Right atrium auricular region (tissue), 2 donors: ENCODE measurements at regions not wholly inside any gene's neighbourhood (a gene's known extent, or its start where the extent isn't known, plus 50 kb on each side); places are given as distances from the start of the nearest gene placed in this dataset.

ENCODE experiments used
- DNase-seq: peaks from one replicate; pipeline ENCODE4 v3.0.0-alpha.2; 2019; ENCODE audit warnings: low spot score
- H3K27ac ChIP-seq, 2 donors: fragments of 200-600 bp; sonication (generic); 1 replicate in 1 of 2; 2 replicates in 1 of 2; pipeline ENCODE4 v1.5.1; 2016 to 2019
- H3K27me3 ChIP-seq, 2 donors: fragments of 200-600 bp; sonication (generic); one replicate each; pipeline versions ENCODE4 v1.5.1 to v1.6.0; 2017 to 2019
- H3K36me3 ChIP-seq: fragments of 200-600 bp; sonication (generic); one replicate; pipeline ENCODE4 v1.5.1; 2016
- H3K4me1 ChIP-seq, 2 donors: fragments of 200-600 bp; sonication (generic); one replicate each; pipeline versions ENCODE4 v1.5.1 to v1.6.0; 2017 to 2019
- H3K4me3 ChIP-seq, 2 donors: fragments of 200-600 bp; sonication (generic); 1 replicate in 1 of 2; 2 replicates in 1 of 2; pipeline ENCODE4 v1.5.1; 2017 to 2019; ENCODE audit warnings: mild to moderate bottlenecking in 1 of 2, moderate library complexity in 1 of 2
- H3K9me3 ChIP-seq, 2 donors: fragments of 200-600 bp; sonication (generic); one replicate each; pipeline ENCODE4 v1.5.1; 2019
- CTCF ChIP-seq, 2 donors: fragments of 200-600 bp; sonication (generic); IDR thresholded peaks; one replicate each; pipeline ENCODE4 v1.5.1; 2019; ENCODE audit warnings: antibody characterized with exemption in 2 of 2

- H3K27ac ChIP-seq: no peak overlapping the region
- no peaks in the 10 kb centered on the region for H3K4me1 ChIP-seq
- no peaks in the 10 kb centered on the region for H3K9me3 ChIP-seq
- no peak overlapping the region for H3K4me3 ChIP-seq
- no peaks in the 10 kb centered on the region for H3K27me3 ChIP-seq
- H3K36me3 ChIP-seq: no peaks in the 10 kb centered on the region
- DNase-seq: no peak
- no peak for TF ChIP-seq CTCF (IDR thresholded peaks at IDR 0.05)
These were observed 119.0 kb downstream of the RPIA start for GRCh38 chr2:88810488-88810887.

DNA sequence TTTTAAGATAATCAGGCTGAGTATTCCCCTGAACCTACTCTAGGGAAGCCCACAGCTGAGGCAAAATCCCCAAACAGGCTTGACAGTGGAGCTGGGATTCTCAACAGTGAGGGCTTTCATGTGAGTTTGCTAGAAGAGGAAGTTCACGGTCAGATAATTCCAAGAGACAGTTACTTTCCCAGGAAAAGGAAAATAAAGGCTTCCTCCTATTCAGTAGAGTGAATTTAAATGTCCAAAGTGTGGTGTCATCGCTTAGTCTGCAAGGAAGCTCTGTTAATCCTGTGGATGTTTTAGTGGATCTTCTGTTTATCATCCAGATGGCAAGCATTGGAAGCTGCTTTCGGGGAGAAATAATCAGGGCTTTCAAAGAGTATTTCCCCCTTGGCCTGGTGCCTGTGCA, 119.8 kb downstream of the RPIA start:
- no peak for TF ChIP-seq CTCF (IDR thresholded peaks at IDR 0.05)
- no peak for DNase-seq
- no peak overlapping the region for H3K4me3 ChIP-seq
- H3K9me3 ChIP-seq: no peaks in the 10 kb centered on the region
- H3K27me3 ChIP-seq: no peaks in the 10 kb centered on the region
- no peak overlapping the region for H3K27ac ChIP-seq
- H3K36me3 ChIP-seq: no peaks in the 10 kb centered on the region
- H3K4me1 ChIP-seq: no peaks in the 10 kb centered on the region

- no peak for TF ChIP-seq CTCF (IDR thresholded peaks at IDR 0.05)
- no peaks in the 10 kb centered on the region for H3K36me3 ChIP-seq
- H3K4me1 ChIP-seq: no peaks in the 10 kb centered on the region
- H3K27ac ChIP-seq: no peak overlapping the region
- no peaks in the 10 kb centered on the region for H3K9me3 ChIP-seq
- no peaks in the 10 kb centered on the region for H3K27me3 ChIP-seq
- H3K4me3 ChIP-seq: no peak overlapping the region
- DNase-seq: no peak
These were observed 120.2 kb downstream of the RPIA start for GRCh38 chr2:88811681-88812080.

- Histone ChIP-seq H3K27ac (no peak overlapping the region), H3K4me1 (no peaks in the 10 kb centered on the region), H3K27me3 (no peaks in the 10 kb centered on the region), H3K4me3 (no peak overlapping the region), H3K9me3 (no peaks in the 10 kb centered on the region), H3K36me3 (no peaks in the 10 kb centered on the region)
- DNase-seq: no peak
- no peak for TF ChIP-seq CTCF (IDR thresholded peaks at IDR 0.05)
These were observed 122.1 kb downstream of the RPIA start for GRCh38 chr2:88813612-88814011.

- no peaks in the 10 kb centered on the region for H3K27me3 ChIP-seq
- no peak overlapping the region for H3K4me3 ChIP-seq
- H3K27ac ChIP-seq: no peak overlapping the region
- H3K4me1 ChIP-seq: no peaks in the 10 kb centered on the region
- H3K9me3 ChIP-seq: no peaks in the 10 kb centered on the region
- H3K36me3 ChIP-seq: no peaks in the 10 kb centered on the region
- no peak for DNase-seq
- TF ChIP-seq CTCF (IDR thresholded peaks at IDR 0.05): no peak
These were observed 123.8 kb downstream of the RPIA start for GRCh38 chr2:88815282-88815681.

DNA sequence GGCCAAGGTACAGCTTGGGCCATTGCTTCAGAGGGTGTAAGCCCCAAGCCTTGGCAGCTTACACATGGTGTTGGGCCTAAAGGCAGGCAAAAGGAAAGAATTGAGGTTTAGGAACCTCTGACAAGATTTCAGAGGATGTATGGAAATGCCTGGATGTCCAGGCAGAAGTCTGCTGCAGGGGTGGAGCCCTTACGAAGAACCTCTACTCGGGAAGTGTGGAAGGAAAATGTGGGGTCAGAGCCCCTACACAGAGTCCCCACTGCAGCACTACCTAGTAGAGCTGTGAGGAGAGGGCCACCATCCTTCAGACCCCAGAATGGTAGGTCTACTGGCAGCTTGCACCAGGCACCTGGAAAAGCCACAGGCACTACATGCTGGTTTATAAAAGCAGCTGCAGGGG, 124.2 kb downstream of the RPIA start:
- Histone ChIP-seq H3K9me3 (no peaks in the 10 kb centered on the region), H3K36me3 (no peaks in the 10 kb centered on the region), H3K27ac (no peak overlapping the region), H3K4me1 (no peaks in the 10 kb centered on the region), H3K27me3 (no peaks in the 10 kb centered on the region), H3K4me3 (no peak overlapping the region)
- DNase-seq: no peak
- TF ChIP-seq CTCF (IDR thresholded peaks at IDR 0.05): no peak
